ENCODE measurements at regions not wholly inside any gene's neighbourhood (a gene's known extent, or its start where the extent isn't known, plus 50 kb on each side); places are given as distances from the start of the nearest gene placed in this dataset.
"Not testable (repeated sequence)": the region's sequence is repeated elsewhere in the genome, so short reads cannot be mapped to it uniquely, and the experiment has no call there.

GRCh38 chr16:51516960-51517359 lies 365.9 kb upstream of the SALL1 start:
- TF ChIP-seq POLR2A (IDR thresholded peaks at IDR 0.05); CTCF (IDR thresholded peaks at IDR 0.05); POLR2AphosphoS5 (IDR thresholded peaks at IDR 0.05; ENCODE audit: insufficient read depth in 1 of 2, low read depth in 1 of 2): not testable (repeated sequence)

Measured in vagina (tissue), 2 donors.